Transverse colon (tissue), 3 donors: ENCODE measurements at regions not wholly inside any gene's neighbourhood (a gene's known extent, or its start where the extent isn't known, plus 50 kb on each side); places are given as distances from the start of the nearest gene placed in this dataset.

Experiments used
- POLR2A ChIP-seq: fragments of 450-650 bp; IDR thresholded peaks from one replicate; pipeline ENCODE4 v1.6.1; 2016; ENCODE audit warnings: antibody characterized with exemption, mild to moderate bottlenecking, moderate library complexity
- TF ChIP-seq, protein P1 (sequence below), 5 experiments: fragments of 200-600 bp in 3 of 5; fragments of 450-650 bp in 2 of 5; sonication (generic) in 3 of 5; IDR thresholded peaks; 1 replicate in 2 of 5; 2 replicates in 3 of 5; pipeline ENCODE4 v1.5.1; 2016 to 2017; ENCODE audit warnings: antibody characterized with exemption in 5 of 5, inconsistent platforms in 3 of 5, mild to moderate bottlenecking in 2 of 5, moderate library complexity in 1 of 5

DNA sequence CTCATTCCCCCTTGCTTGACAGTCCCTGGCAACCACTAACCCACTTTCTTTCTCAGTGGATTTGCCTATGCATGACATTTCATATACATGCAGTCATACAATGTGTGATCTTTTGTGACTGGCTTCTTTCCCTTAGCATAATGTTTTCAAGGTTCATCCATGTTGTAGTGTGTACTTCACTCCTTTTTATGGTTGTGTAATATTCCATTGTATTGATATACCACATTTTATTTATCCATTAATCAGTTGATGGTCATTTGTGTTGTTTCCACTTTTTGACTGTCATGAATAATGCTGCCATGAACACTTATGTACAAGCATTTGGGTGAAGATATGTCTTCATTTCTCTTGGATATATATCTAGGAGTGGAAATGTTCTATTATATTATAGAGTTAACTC lies 127.7 kb upstream of the GRIK3 start:
- TF ChIP-seq, protein P1, sequence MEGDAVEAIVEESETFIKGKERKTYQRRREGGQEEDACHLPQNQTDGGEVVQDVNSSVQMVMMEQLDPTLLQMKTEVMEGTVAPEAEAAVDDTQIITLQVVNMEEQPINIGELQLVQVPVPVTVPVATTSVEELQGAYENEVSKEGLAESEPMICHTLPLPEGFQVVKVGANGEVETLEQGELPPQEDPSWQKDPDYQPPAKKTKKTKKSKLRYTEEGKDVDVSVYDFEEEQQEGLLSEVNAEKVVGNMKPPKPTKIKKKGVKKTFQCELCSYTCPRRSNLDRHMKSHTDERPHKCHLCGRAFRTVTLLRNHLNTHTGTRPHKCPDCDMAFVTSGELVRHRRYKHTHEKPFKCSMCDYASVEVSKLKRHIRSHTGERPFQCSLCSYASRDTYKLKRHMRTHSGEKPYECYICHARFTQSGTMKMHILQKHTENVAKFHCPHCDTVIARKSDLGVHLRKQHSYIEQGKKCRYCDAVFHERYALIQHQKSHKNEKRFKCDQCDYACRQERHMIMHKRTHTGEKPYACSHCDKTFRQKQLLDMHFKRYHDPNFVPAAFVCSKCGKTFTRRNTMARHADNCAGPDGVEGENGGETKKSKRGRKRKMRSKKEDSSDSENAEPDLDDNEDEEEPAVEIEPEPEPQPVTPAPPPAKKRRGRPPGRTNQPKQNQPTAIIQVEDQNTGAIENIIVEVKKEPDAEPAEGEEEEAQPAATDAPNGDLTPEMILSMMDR (IDR thresholded peaks at IDR 0.05) = no peak
- no peak for TF ChIP-seq POLR2A
